ENCODE measurements at regions not wholly inside any gene's neighbourhood (a gene's known extent, or its start where the extent isn't known, plus 50 kb on each side); places are given as distances from the start of the nearest gene placed in this dataset.
A peak's percentile ranks its signal among the peaks of the same experiment; 100 is the strongest.

- Histone ChIP-seq H3K27ac (ENCODE audit: low read length) (no peak overlapping the region), H3K4me3 (ENCODE audit: low read length) (no peak overlapping the region), H3K36me3 (ENCODE audit: insufficient read depth, low read depth, low read length) (no peaks in the 10 kb centered on the region)
These were observed 587.8 kb upstream of the JAG1 start for GRCh38 chr20:11261533-11262000.

GRCh38 chr20:11266571-11266970, 592.8 kb upstream of the JAG1 start:
- Histone ChIP-seq H3K9ac (ENCODE audit: low read depth, low read length) (no peak overlapping the region), H3K9me3 (ENCODE audit: insufficient read depth, low read depth, low read length) (no peaks in the 10 kb centered on the region), H3K4me1 (ENCODE audit: insufficient read depth, low read length) (peaks cover 30% of the 10 kb centered on the region; the same call in 1 of the 2 replicates), H3K4me3 (ENCODE audit: low read length) (no peak overlapping the region), H3K27ac (ENCODE audit: low read length) (no peak overlapping the region), H3K36me3 (ENCODE audit: insufficient read depth, low read depth, low read length) (no peaks in the 10 kb centered on the region), H3K27me3 (ENCODE audit: insufficient read depth, low read length) (no peaks in the 10 kb centered on the region)

More at GRCh38 chr20:11261533-11262000, 587.8 kb upstream of the JAG1 start:
- no peak overlapping the region for H3K9ac ChIP-seq (ENCODE audit: low read depth, low read length)
- H3K4me1 ChIP-seq (ENCODE audit: insufficient read depth, low read length) = 0 out of 2 replicates have a peak, but pooled peaks cover 3% of the 10 kb centered on the region
- no peaks in the 10 kb centered on the region for H3K27me3 ChIP-seq (ENCODE audit: insufficient read depth, low read length)
- H3K9me3 ChIP-seq (ENCODE audit: insufficient read depth, low read depth, low read length) = 0 out of 2 replicates have a peak, but pooled peaks cover 4% of the 10 kb centered on the region

DNA sequence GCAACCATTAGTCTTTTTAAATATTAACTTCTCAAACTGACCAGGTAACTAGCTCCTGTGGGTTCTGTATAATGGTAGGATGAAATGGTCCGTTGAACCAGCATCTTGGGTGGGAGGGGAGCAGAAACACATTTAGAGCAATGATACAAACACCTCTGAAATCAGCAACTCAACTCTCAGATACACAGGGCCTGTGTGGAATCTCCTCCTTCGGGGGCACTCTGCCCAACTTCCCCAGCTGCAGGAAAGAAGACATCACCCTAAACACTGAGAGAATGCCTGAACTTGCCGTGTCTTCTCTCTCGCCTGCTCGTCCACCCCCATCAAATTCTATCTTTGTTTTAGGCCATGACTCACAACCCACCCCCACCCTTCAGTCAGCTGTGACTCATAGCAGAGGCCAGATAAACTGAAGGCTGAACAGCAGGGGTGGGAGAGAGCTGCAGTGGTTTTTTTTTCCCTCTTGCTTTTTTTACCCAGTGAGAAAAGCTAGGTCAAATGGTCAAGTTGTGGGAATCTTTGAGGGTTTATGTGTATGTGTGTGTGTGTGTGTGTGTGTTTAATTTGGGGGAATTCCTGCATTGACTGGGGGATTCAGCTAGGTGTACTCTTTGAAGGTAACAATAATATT, 593.4 kb upstream of the JAG1 start:
- no peaks in the 10 kb centered on the region for H3K27me3 ChIP-seq (ENCODE audit: insufficient read depth, low read length)
- H3K9ac ChIP-seq (ENCODE audit: low read depth, low read length) = no peak overlapping the region
- peaks cover 30% of the 10 kb centered on the region; the same call in 1 of the 2 replicates for H3K4me1 ChIP-seq (ENCODE audit: insufficient read depth, low read length)
- no peaks in the 10 kb centered on the region for H3K36me3 ChIP-seq (ENCODE audit: insufficient read depth, low read depth, low read length)
- H3K9me3 ChIP-seq (ENCODE audit: insufficient read depth, low read depth, low read length) = no peaks in the 10 kb centered on the region
- 0 out of 2 replicates have a peak overlapping the region, but pooled peaks have one; percentile 7 for H3K4me3 ChIP-seq (ENCODE audit: low read length)
- no peak overlapping the region for H3K27ac ChIP-seq (ENCODE audit: low read length)

DNA sequence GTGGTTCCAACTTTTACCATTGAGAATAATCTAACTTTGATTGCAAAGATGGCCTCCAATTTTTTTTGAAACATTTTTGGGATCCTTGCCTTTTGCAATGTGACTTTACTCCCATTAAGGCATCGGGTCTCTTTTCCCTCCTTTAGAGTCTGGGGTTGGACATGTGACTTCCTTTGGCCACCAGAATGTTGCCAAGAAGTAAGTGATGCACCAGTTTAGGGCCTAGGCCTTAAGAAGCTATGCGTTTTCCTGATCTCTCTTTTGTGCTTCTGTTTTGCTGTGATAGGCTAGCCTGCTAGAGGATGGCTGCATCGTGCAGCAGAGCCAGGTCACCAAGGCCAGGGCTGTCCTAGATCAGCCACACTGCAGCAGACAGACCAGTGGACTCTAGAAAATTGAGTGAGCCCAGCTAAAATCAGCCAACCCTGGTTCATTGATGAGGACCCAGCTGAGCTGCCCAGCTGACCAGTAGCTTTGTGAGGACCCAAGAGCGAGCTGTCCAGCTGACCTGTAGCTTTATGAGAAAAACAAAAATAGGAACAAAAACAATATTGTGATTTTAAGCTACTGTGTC, 594.0 kb upstream of the JAG1 start:
- Histone ChIP-seq H3K4me1 (ENCODE audit: insufficient read depth, low read length) (peaks cover 30% of the 10 kb centered on the region; the same call in 1 of the 2 replicates), H3K27me3 (ENCODE audit: insufficient read depth, low read length) (no peaks in the 10 kb centered on the region), H3K27ac (ENCODE audit: low read length) (no peak overlapping the region), H3K36me3 (ENCODE audit: insufficient read depth, low read depth, low read length) (no peaks in the 10 kb centered on the region), H3K4me3 (ENCODE audit: low read length) (no peak overlapping the region), H3K9me3 (ENCODE audit: insufficient read depth, low read depth, low read length) (no peaks in the 10 kb centered on the region), H3K9ac (ENCODE audit: low read depth, low read length) (no peak overlapping the region)

- no peaks in the 10 kb centered on the region for H3K27me3 ChIP-seq (ENCODE audit: insufficient read depth, low read length)
- no peak overlapping the region for H3K27ac ChIP-seq (ENCODE audit: low read length)
- no peaks in the 10 kb centered on the region for H3K9me3 ChIP-seq (ENCODE audit: insufficient read depth, low read depth, low read length)
- no peak overlapping the region for H3K4me3 ChIP-seq (ENCODE audit: low read length)
- no peaks in the 10 kb centered on the region for H3K36me3 ChIP-seq (ENCODE audit: insufficient read depth, low read depth, low read length)
- no peak overlapping the region for H3K9ac ChIP-seq (ENCODE audit: low read depth, low read length)
- H3K4me1 ChIP-seq (ENCODE audit: insufficient read depth, low read length) = peaks cover 36% of the 10 kb centered on the region; the same call in 1 of the 2 replicates
These were observed 596.8 kb upstream of the JAG1 start for GRCh38 chr20:11270566-11270965.

DNA sequence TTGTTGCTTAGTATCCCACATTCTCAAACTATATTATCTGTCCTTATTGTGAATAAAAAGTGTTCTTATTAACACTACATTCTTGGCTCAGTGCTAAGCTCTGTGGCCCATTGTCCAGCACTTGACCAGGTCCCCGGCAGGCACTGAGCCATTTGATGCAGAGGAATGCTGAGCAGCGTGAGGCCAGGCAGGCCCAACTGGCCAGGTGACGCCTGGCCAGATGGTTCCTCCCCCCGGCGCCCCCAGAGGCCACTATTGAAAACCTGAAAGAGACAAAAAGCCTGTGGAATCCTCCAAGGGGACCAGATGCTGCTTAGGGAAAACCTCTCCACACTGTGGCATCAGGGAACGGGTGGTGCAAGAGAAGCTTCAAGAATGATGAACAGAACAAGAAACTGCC, 597.5 kb upstream of the JAG1 start:
- no peaks in the 10 kb centered on the region for H3K9me3 ChIP-seq (ENCODE audit: insufficient read depth, low read depth, low read length)
- peaks cover 36% of the 10 kb centered on the region; the same call in 1 of the 2 replicates for H3K4me1 ChIP-seq (ENCODE audit: insufficient read depth, low read length)
- H3K27me3 ChIP-seq (ENCODE audit: insufficient read depth, low read length) = no peaks in the 10 kb centered on the region
- no peak overlapping the region for H3K4me3 ChIP-seq (ENCODE audit: low read length)
- H3K27ac ChIP-seq (ENCODE audit: low read length) = no peak overlapping the region
- no peaks in the 10 kb centered on the region for H3K36me3 ChIP-seq (ENCODE audit: insufficient read depth, low read depth, low read length)
- no peak overlapping the region for H3K9ac ChIP-seq (ENCODE audit: low read depth, low read length)

GRCh38 chr20:11271920-11272594, 598.3 kb upstream of the JAG1 start:
- no peak overlapping the region for H3K4me3 ChIP-seq (ENCODE audit: low read length)
- no peaks in the 10 kb centered on the region for H3K9me3 ChIP-seq (ENCODE audit: insufficient read depth, low read depth, low read length)
- H3K27ac ChIP-seq (ENCODE audit: low read length) = no peak overlapping the region
- peaks cover 32% of the 10 kb centered on the region; the same call in 1 of the 2 replicates for H3K4me1 ChIP-seq (ENCODE audit: insufficient read depth, low read length)
- H3K27me3 ChIP-seq (ENCODE audit: insufficient read depth, low read length) = no peaks in the 10 kb centered on the region
- no peak overlapping the region for H3K9ac ChIP-seq (ENCODE audit: low read depth, low read length)
- H3K36me3 ChIP-seq (ENCODE audit: insufficient read depth, low read depth, low read length) = no peaks in the 10 kb centered on the region

- Histone ChIP-seq H3K4me3 (ENCODE audit: low read length) (no peak overlapping the region), H3K9ac (ENCODE audit: low read depth, low read length) (no peak overlapping the region), H3K27me3 (ENCODE audit: insufficient read depth, low read length) (no peaks in the 10 kb centered on the region), H3K9me3 (ENCODE audit: insufficient read depth, low read depth, low read length) (no peaks in the 10 kb centered on the region), H3K36me3 (ENCODE audit: insufficient read depth, low read depth, low read length) (no peaks in the 10 kb centered on the region), H3K4me1 (ENCODE audit: insufficient read depth, low read length) (peaks cover 22% of the 10 kb centered on the region; the same call in 1 of the 2 replicates), H3K27ac (ENCODE audit: low read length) (no peak overlapping the region)
These were observed 600.4 kb upstream of the JAG1 start for GRCh38 chr20:11274141-11274594.

DNA sequence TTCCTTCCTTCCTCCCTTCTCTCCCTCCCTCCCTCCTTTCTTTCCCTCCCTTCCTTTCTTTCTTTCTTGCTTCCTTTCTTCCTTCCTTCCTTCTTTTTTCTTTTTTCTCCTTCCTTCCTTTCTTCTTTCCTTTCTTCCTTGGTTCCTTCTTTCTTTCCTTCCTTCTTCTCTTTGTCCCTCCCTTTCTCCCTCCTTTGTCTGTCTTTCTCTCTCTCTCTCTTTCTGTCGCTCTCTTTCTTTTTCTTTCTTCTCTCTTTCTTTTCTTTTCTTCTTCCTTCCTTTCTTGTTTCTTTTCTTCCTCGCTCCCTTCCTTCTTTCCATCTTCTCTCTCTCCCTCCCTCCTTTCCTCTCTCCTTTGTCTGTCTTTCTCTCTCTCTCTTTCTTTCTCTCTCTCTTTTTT, 601.9 kb upstream of the JAG1 start:
- no peak overlapping the region for H3K27ac ChIP-seq (ENCODE audit: low read length)
- H3K36me3 ChIP-seq (ENCODE audit: insufficient read depth, low read depth, low read length) = no peaks in the 10 kb centered on the region
- H3K9ac ChIP-seq (ENCODE audit: low read depth, low read length) = no peak overlapping the region
- H3K27me3 ChIP-seq (ENCODE audit: insufficient read depth, low read length) = no peaks in the 10 kb centered on the region
- H3K4me3 ChIP-seq (ENCODE audit: low read length) = no peak overlapping the region
- H3K4me1 ChIP-seq (ENCODE audit: insufficient read depth, low read length) = peaks cover 16% of the 10 kb centered on the region; the same call in 1 of the 2 replicates
- H3K9me3 ChIP-seq (ENCODE audit: insufficient read depth, low read depth, low read length) = no peaks in the 10 kb centered on the region

DNA sequence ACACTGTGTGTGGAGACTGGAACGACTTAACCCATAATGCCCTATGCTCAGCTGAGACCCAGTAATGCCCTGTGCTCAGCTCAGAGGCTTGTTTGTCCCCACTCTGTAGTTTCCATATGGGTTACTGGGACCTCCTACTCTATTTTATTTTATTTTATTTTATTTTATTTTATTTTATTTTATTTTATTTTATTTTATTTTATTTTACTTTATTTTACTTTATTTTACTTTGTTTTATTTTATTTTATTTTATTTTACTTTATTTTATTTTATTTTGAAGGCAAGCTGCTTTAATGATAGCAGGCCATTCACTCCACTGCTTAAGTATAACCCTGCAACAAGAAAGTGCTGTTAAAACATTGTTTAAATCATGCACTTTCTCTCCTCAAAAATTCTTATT, 603.4 kb upstream of the JAG1 start:
- Histone ChIP-seq H3K4me3 (ENCODE audit: low read length) (no peak overlapping the region), H3K4me1 (ENCODE audit: insufficient read depth, low read length) (peaks cover 6% of the 10 kb centered on the region; the same call in 1 of the 2 replicates), H3K9me3 (ENCODE audit: insufficient read depth, low read depth, low read length) (no peaks in the 10 kb centered on the region), H3K9ac (ENCODE audit: low read depth, low read length) (no peak overlapping the region), H3K27me3 (ENCODE audit: insufficient read depth, low read length) (no peaks in the 10 kb centered on the region), H3K36me3 (ENCODE audit: insufficient read depth, low read depth, low read length) (no peaks in the 10 kb centered on the region), H3K27ac (ENCODE audit: low read length) (no peak overlapping the region)

- no peaks in the 10 kb centered on the region for H3K9me3 ChIP-seq (ENCODE audit: insufficient read depth, low read depth, low read length)
These were observed 604.1 kb upstream of the JAG1 start for GRCh38 chr20:11277858-11278257.

More at GRCh38 chr20:11277858-11278257, 604.1 kb upstream of the JAG1 start:
- no peak overlapping the region for H3K27ac ChIP-seq (ENCODE audit: low read length)
- H3K4me3 ChIP-seq (ENCODE audit: low read length) = no peak overlapping the region
- no peaks in the 10 kb centered on the region for H3K36me3 ChIP-seq (ENCODE audit: insufficient read depth, low read depth, low read length)
- H3K27me3 ChIP-seq (ENCODE audit: insufficient read depth, low read length) = no peaks in the 10 kb centered on the region
- H3K4me1 ChIP-seq (ENCODE audit: insufficient read depth, low read length) = peaks cover 6% of the 10 kb centered on the region; the same call in 1 of the 2 replicates
- H3K9ac ChIP-seq (ENCODE audit: low read depth, low read length) = no peak overlapping the region

Measured in iPS-20b (cell line).